CD14-positive monocyte (primary cell): ENCODE measurements at regions not wholly inside any gene's neighbourhood (a gene's known extent, or its start where the extent isn't known, plus 50 kb on each side); places are given as distances from the start of the nearest gene placed in this dataset.

Experiments
- DNase-seq, 3 donors: peaks; one replicate each; pipeline ENCODE4 v3.0.0-alpha.2; 2011 to 2022
- H2AFZ ChIP-seq: 2 replicates; pipeline ENCODE4 v1.6.0; 2012; ENCODE audit warnings: mild to moderate bottlenecking, low read depth, low read length, inconsistent platforms; ENCODE audit not compliant: insufficient read depth, poor library complexity, severe bottlenecking
- H3K27ac ChIP-seq, 2 donors: 1 replicate in 1 of 2; 2 replicates in 1 of 2; pipeline ENCODE4 v1.5.1; 2012 to 2013; ENCODE audit warnings: low read length in 2 of 2, control low read depth in 1 of 2, inconsistent platforms in 1 of 2, low read depth in 1 of 2, mild to moderate bottlenecking in 1 of 2
- H3K27me3 ChIP-seq, 2 donors: one replicate each; pipeline versions ENCODE4 v1.6.0 to v1.6.1; 2011 to 2013; ENCODE audit warnings: low read length in 2 of 2; ENCODE audit not compliant: control insufficient read depth in 2 of 2, insufficient read depth in 2 of 2
- H3K36me3 ChIP-seq, 2 donors: replicated peaks in 1 of 2; 1 replicate in 1 of 2; 2 replicates in 1 of 2; pipeline versions ENCODE4 v1.5.1 to v1.6.1; 2012 to 2013; ENCODE audit warnings: low read length in 2 of 2, control low read depth in 1 of 2, inconsistent platforms in 1 of 2, mild to moderate bottlenecking in 1 of 2; ENCODE audit not compliant: insufficient read depth in 2 of 2, control insufficient read depth in 1 of 2
- H3K4me1 ChIP-seq, 2 donors: 1 replicate in 1 of 2; 2 replicates in 1 of 2; pipeline versions ENCODE4 v1.5.1 to v1.6.1; 2012 to 2013; ENCODE audit warnings: low read length in 2 of 2, control low read depth in 1 of 2, inconsistent platforms in 1 of 2, mild to moderate bottlenecking in 1 of 2, moderate library complexity in 1 of 2; ENCODE audit not compliant: insufficient read depth in 2 of 2, control insufficient read depth in 1 of 2
- H3K4me2 ChIP-seq: replicated peaks from 2 replicates; pipeline ENCODE3; 2012; ENCODE audit warnings: low read length, moderate library complexity, mild to moderate bottlenecking; ENCODE audit not compliant: poor library complexity, severe bottlenecking; ENCODE audit errors: extremely low read depth
- H3K4me3 ChIP-seq, 3 experiments: fragments of 200-600 bp in 1 of 3; sonication (generic) in 1 of 3; replicated peaks in 1 of 3; 1 replicate in 2 of 3; 2 replicates in 1 of 3; pipeline ENCODE4 v1.5.1; 2011 to 2013; ENCODE audit warnings: low read length in 3 of 3, mild to moderate bottlenecking in 3 of 3, control low read depth in 2 of 3, low read depth in 2 of 3, inconsistent platforms in 1 of 3, moderate library complexity in 1 of 3
- H3K79me2 ChIP-seq: 2 replicates; pipeline ENCODE4 v1.6.0; 2012; ENCODE audit warnings: mild to moderate bottlenecking, control low read depth, inconsistent platforms, low read length, moderate library complexity; ENCODE audit not compliant: insufficient read depth
- H3K9ac ChIP-seq: 2 replicates; pipeline ENCODE4 v1.6.0; 2017; ENCODE audit warnings: low read length, mild to moderate bottlenecking; ENCODE audit not compliant: insufficient read depth, poor library complexity, severe bottlenecking
- H3K9me3 ChIP-seq, 2 donors: replicated peaks in 1 of 2; 1 replicate in 1 of 2; 2 replicates in 1 of 2; pipeline versions ENCODE4 v1.5.1 to v1.6.1; 2012 to 2013; ENCODE audit warnings: low read length in 2 of 2, control low read depth in 1 of 2; ENCODE audit not compliant: control insufficient read depth in 1 of 2, insufficient read depth in 1 of 2
- H4K20me1 ChIP-seq: 2 replicates; pipeline ENCODE4 v1.6.0; 2012; ENCODE audit warnings: mild to moderate bottlenecking, low read length, control low read depth, moderate library complexity; ENCODE audit not compliant: insufficient read depth
- H3K27ac Mint-ChIP-seq, 7 donors: one replicate each; pipeline ENCODE4 v1.8.0; 2020; ENCODE audit warnings: mild to moderate bottlenecking in 7 of 7, mixed read lengths in 7 of 7, moderate library complexity in 6 of 7, inconsistent platforms in 2 of 7
- H3K27me3 Mint-ChIP-seq, 3 donors: one replicate each; pipeline ENCODE4 v1.8.0; 2021 to 2022; ENCODE audit warnings: low read depth in 3 of 3, mild to moderate bottlenecking in 3 of 3, mixed read lengths in 3 of 3, moderate library complexity in 3 of 3, inconsistent platforms in 1 of 3
- H3K36me3 Mint-ChIP-seq, 2 donors: one replicate each; pipeline ENCODE4 v1.8.0; 2020; ENCODE audit warnings: mixed read lengths in 2 of 2, inconsistent platforms in 1 of 2, mild to moderate bottlenecking in 1 of 2
- H3K4me1 Mint-ChIP-seq: one replicate; pipeline ENCODE4 v1.8.0; 2020; ENCODE audit warnings: mild to moderate bottlenecking, mixed read lengths
- H3K4me3 Mint-ChIP-seq, 2 donors: one replicate each; pipeline ENCODE4 v1.8.0; 2020; ENCODE audit warnings: mild to moderate bottlenecking in 2 of 2, mixed read lengths in 2 of 2, moderate library complexity in 1 of 2
- H3K9me3 Mint-ChIP-seq, 7 donors: one replicate each; pipeline ENCODE4 v1.8.0; 2020 to 2022; ENCODE audit warnings: mixed read lengths in 7 of 7, mild to moderate bottlenecking in 6 of 7, moderate library complexity in 6 of 7, inconsistent platforms in 2 of 7
- WGBS: methylation state at CpG from one replicate; pipeline ENCODE4 v1.1.5; 2013; ENCODE audit warnings: missing lambda C conversion rate; ENCODE audit not compliant: insufficient coverage; 5-methylcytosine and 5-hydroxymethylcytosine counted together
- intact Hi-C, 2 donors: fragments of 100-400 bp; cut with micrococcal nuclease; formaldehyde crosslinking; loops; one replicate each; pipeline versions ENCODE4 v1.15.0 to v1.15.1; 2023
- TF ChIP-seq, protein P1 (sequence below): fragments of 200-600 bp; IDR thresholded peaks from one replicate; pipeline ENCODE4 v1.8.0; 2022; ENCODE audit warnings: antibody characterized with exemption, mild to moderate bottlenecking

DNA sequence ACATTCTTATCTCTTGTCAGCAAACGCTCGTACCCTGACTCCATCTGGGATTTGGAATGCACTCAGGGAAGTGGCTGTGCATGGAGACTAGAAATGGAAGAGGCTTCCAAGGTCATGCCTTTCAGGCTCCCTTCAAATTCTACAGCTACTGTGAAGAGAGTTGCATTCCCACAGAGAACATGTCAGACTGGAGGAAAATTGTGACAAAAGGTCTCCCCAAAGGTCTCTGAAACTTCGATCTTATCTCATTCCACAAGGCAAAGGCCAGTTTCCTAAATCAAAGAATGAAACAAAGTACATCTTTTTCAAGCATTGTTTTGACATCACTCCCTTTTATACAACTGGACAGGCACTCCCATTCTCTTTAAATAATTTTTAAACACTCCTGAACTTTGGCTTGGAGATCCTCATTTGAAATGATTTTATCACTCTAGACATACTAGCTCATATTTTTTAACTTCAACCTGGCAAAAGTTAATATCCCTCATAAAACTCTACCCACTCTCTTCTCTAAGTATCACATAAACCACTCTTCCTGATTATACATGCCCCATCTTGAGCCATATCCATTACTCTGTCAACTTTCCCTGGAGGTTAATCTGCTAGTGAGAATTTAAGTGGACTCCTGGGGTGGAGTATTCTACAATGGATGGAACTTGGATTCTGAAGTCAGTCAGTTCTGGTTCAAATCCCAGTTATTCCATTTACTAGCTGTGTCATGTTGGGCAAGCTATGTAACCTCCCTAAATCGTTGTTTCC, 218.1 kb upstream of the HMGA2 start:
- Histone ChIP-seq H3K4me2 (no peak overlapping the region), H3K4me3 (no peak overlapping the region), H4K20me1 (no peaks in the 10 kb centered on the region), H3K9ac (no peak overlapping the region), H3K4me1 (peaks cover 0 to 2% of the 10 kb centered on the region in 2 donors), H3K79me2 (no peaks in the 10 kb centered on the region), H3K9me3 (no peaks in the 10 kb centered on the region), H2AFZ (no peak overlapping the region), H3K27me3 (peaks cover 0 to 2% of the 10 kb centered on the region in 2 donors), H3K27ac (no peak overlapping the region), H3K36me3 (no peaks in the 10 kb centered on the region)
- Mint-ChIP-seq H3K4me3 (no peak overlapping the region), H3K4me1 (peaks cover 6% of the 10 kb centered on the region), H3K9me3 (peaks cover 0 to 6% (median 3%) of the 10 kb centered on the region in 7 donors), H3K36me3 (no peaks in the 10 kb centered on the region), H3K27ac (no peak overlapping the region), H3K27me3 (peaks cover 4 to 13% (median 5%) of the 10 kb centered on the region in 3 donors)
- TF ChIP-seq, protein P1, sequence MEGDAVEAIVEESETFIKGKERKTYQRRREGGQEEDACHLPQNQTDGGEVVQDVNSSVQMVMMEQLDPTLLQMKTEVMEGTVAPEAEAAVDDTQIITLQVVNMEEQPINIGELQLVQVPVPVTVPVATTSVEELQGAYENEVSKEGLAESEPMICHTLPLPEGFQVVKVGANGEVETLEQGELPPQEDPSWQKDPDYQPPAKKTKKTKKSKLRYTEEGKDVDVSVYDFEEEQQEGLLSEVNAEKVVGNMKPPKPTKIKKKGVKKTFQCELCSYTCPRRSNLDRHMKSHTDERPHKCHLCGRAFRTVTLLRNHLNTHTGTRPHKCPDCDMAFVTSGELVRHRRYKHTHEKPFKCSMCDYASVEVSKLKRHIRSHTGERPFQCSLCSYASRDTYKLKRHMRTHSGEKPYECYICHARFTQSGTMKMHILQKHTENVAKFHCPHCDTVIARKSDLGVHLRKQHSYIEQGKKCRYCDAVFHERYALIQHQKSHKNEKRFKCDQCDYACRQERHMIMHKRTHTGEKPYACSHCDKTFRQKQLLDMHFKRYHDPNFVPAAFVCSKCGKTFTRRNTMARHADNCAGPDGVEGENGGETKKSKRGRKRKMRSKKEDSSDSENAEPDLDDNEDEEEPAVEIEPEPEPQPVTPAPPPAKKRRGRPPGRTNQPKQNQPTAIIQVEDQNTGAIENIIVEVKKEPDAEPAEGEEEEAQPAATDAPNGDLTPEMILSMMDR, result no peak
- DNase-seq, result no peak
- intact Hi-C loops, result no loop called here
- WGBS, result 86% methylated on average over 3 of the region's 4 CpGs

DNA sequence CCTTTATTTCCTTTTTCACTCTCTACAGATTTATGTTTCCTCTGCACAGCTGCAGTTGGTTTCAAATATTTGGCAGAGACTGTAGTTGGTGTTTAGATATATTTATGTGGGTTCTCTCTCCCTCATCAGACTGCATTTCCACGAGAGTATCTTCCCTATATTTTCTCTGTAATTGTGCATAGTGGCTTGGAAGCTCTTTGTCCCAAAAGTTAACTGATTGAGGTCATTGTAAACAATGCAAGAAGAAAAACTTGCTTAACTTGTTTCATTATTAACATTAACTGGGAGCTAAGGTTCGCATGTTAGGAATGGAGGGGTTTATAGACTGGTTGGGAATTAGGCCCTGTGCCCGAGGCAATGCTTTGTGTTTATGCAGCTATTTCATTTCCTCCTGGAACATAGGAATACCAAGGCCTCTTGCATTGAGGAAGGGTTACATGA, 216.9 kb upstream of the HMGA2 start:
- intact Hi-C loops, result no loop called here
- peaks cover 5% of the 10 kb centered on the region for H3K4me1 Mint-ChIP-seq
- Histone ChIP-seq H2AFZ (no peak overlapping the region), H3K27ac (no peak overlapping the region), H3K9me3 (no peaks in the 10 kb centered on the region), H3K9ac (no peak overlapping the region), H3K4me2 (no peak overlapping the region), H3K4me3 (no peak overlapping the region), H3K27me3 (no peaks in the 10 kb centered on the region), H3K36me3 (no peaks in the 10 kb centered on the region), H3K4me1 (peaks cover 0 to 2% of the 10 kb centered on the region in 2 donors), H4K20me1 (no peaks in the 10 kb centered on the region), H3K79me2 (no peaks in the 10 kb centered on the region)
- no peak for DNase-seq
- H3K27ac Mint-ChIP-seq, result no peak overlapping the region
- H3K36me3 Mint-ChIP-seq, result no peaks in the 10 kb centered on the region
- no peak overlapping the region for H3K4me3 Mint-ChIP-seq
- H3K9me3 Mint-ChIP-seq, result peaks cover 0 to 6% (median 3%) of the 10 kb centered on the region in 7 donors
- TF ChIP-seq, protein P1, result no peak
- peaks cover 5% of the 10 kb centered on the region in 3 donors for H3K27me3 Mint-ChIP-seq
- WGBS, result no CpG with 5 or more reads among the region's 3 CpGs
